ENCODE measurements at regions not wholly inside any gene's neighbourhood (a gene's known extent, or its start where the extent isn't known, plus 50 kb on each side); places are given as distances from the start of the nearest gene placed in this dataset.
"Not testable (repeated sequence)": the region's sequence is repeated elsewhere in the genome, so short reads cannot be mapped to it uniquely, and the experiment has no call there.

GRCh38 chr2:89585558-89585920 lies 894.1 kb downstream of the RPIA start:
- intact Hi-C loops (cut with micrococcal nuclease; ENCODE audit: unreplicated experiment); H2AFZ ChIP-seq (ENCODE audit: low read length); BruUV-seq (replicated peaks); H3K27me3 ChIP-seq (ENCODE audit: control insufficient read depth in 1 of 2, insufficient read depth in 2 of 2, low read length in 2 of 2); H3K27ac ChIP-seq (ENCODE audit: extremely low read length, insufficient read depth, low read length); H3K4me1 ChIP-seq (ENCODE audit: insufficient read depth, low read length); CTCF ChIA-PET (ENCODE audit: low intra/inter-chr PET ratio, low total read pairs); H4K20me1 ChIP-seq (ENCODE audit: insufficient read depth, low read length); in situ Hi-C loops (cut with HindIII; ENCODE audit: extremely low pct_ligation_motif_present, low pct_unique_long_range_greater_than_20kb); H3K79me2 ChIP-seq (ENCODE audit: insufficient read depth, low read length); POLR2A ChIA-PET; H3K36me3 ChIP-seq (replicated peaks in 1 of 2; ENCODE audit: control insufficient read depth in 1 of 2, insufficient read depth in 2 of 2, low read length in 2 of 2); H3K9me3 ChIP-seq (ENCODE audit: low read length); FAIRE-seq: not testable (repeated sequence)
- ATAC-seq (peak; percentile 100), DNase-seq (ENCODE audit: low spot score) (peak; percentile 21)
- H3K4me2 ChIP-seq (ENCODE audit: low read depth, low read length) = peak overlapping the region; percentile 76
- WGBS (ENCODE audit: low lambda C conversion rate) = 65% methylated on average over 27 of the region's 34 CpGs
- H3K9ac ChIP-seq (ENCODE audit: insufficient read depth, low read depth, low read length) = peak overlapping the region; percentile 54; the same call in 1 of the 2 replicates
- H3K4me3 ChIP-seq (replicated peaks in 1 of 3; ENCODE audit: insufficient read depth in 1 of 3, low read depth in 2 of 3, low read length in 3 of 3) = peak overlapping the region; percentile 31 to 67 (median 32); a peak in 4 of 6 replicates
- TF ChIP-seq FOXA3 (CRISPR knock-in tag; IDR thresholded peaks at IDR 0.05) (0 out of 2 replicates have a peak, but pooled peaks have one; percentile 4), FOSL2 (CRISPR knock-in tag; IDR thresholded peaks at IDR 0.05) (0 out of 2 replicates have a peak, but pooled peaks have one; percentile 15), POLR2A (IDR thresholded peaks at IDR 0.05; ENCODE audit: insufficient read depth in 1 of 2, low read depth in 2 of 2, low read length in 2 of 2) (peak in 1 of 2 experiments; percentile 56; a peak in 1 of 4 replicates), THAP11 (CRISPR knock-in tag; IDR thresholded peaks at IDR 0.05) (0 out of 2 replicates have a peak, but pooled peaks have one; percentile 24), RFXAP (CRISPR knock-in tag; IDR thresholded peaks at IDR 0.05; ENCODE audit: borderline replicate concordance) (0 out of 2 replicates have a peak, but pooled peaks have one; percentile 27), ZNF768 (CRISPR knock-in tag; IDR thresholded peaks at IDR 0.05) (0 out of 2 replicates have a peak, but pooled peaks have one; percentile 22), ZNF263 (CRISPR knock-in tag; IDR thresholded peaks at IDR 0.05) (0 out of 2 replicates have a peak, but pooled peaks have one; percentile 24), CHD2 (IDR thresholded peaks at IDR 0.05; ENCODE audit: low read depth, low read length) (0 out of 2 replicates have a peak, but pooled peaks have one; percentile 48), RBFOX2 (IDR thresholded peaks at IDR 0.05; ENCODE audit: low read depth, low read length) (0 out of 2 replicates have a peak, but pooled peaks have one; percentile 33), GABPB1 (CRISPR knock-in tag; IDR thresholded peaks at IDR 0.05) (peak; percentile 38; the same call in 1 of the 2 replicates), ZNF160 (CRISPR knock-in tag; IDR thresholded peaks at IDR 0.05) (0 out of 2 replicates have a peak, but pooled peaks have one; percentile 36), ZNF777 (CRISPR knock-in tag; IDR thresholded peaks at IDR 0.05) (peak; percentile 77), TAF1 (CRISPR knock-in tag; IDR thresholded peaks at IDR 0.05) (peak; percentile 61), MXD3 (CRISPR knock-in tag; IDR thresholded peaks at IDR 0.05) (0 out of 2 replicates have a peak, but pooled peaks have one; percentile 23), ZNF574 (CRISPR knock-in tag; IDR thresholded peaks at IDR 0.05) (0 out of 2 replicates have a peak, but pooled peaks have one; percentile 19), POLR2AphosphoS5 (IDR thresholded peaks at IDR 0.05; ENCODE audit: low read depth, low read length) (peak; percentile 36; the same call in 1 of the 2 replicates), MAX (IDR thresholded peaks at IDR 0.05) (peak; percentile 17; the same call in 1 of the 2 replicates), PHF8 (CRISPR knock-in tag; IDR thresholded peaks at IDR 0.05) (peak; percentile 51; the same call in 1 of the 2 replicates), DRAP1 (CRISPR knock-in tag; IDR thresholded peaks at IDR 0.05) (peak; percentile 55; the same call in 1 of the 2 replicates), MYPOP (CRISPR knock-in tag; IDR thresholded peaks at IDR 0.05) (peak; percentile 27; the same call in 1 of the 2 replicates), SP5 (CRISPR knock-in tag; IDR thresholded peaks at IDR 0.05; ENCODE audit: borderline replicate concordance, low read depth) (peak; percentile 67; the same call in 1 of the 2 replicates), ZFY (CRISPR knock-in tag; IDR thresholded peaks at IDR 0.05) (0 out of 2 replicates have a peak, but pooled peaks have one; percentile 46), KMT2B (CRISPR knock-in tag; IDR thresholded peaks at IDR 0.05) (0 out of 2 replicates have a peak, but pooled peaks have one; percentile 27)

All from HepG2 (cell line).